NCI-H1092 treated with DMSO at 0.1 percent for 48 hours (cell line): ENCODE measurements at regions not wholly inside any gene's neighbourhood (a gene's known extent, or its start where the extent isn't known, plus 50 kb on each side); places are given as distances from the start of the nearest gene placed in this dataset.

Experiments used
- DNase-seq: peaks from one replicate; lab custom pipeline; 2025; lab: John Stamatoyannopoulos, UW

DNA sequence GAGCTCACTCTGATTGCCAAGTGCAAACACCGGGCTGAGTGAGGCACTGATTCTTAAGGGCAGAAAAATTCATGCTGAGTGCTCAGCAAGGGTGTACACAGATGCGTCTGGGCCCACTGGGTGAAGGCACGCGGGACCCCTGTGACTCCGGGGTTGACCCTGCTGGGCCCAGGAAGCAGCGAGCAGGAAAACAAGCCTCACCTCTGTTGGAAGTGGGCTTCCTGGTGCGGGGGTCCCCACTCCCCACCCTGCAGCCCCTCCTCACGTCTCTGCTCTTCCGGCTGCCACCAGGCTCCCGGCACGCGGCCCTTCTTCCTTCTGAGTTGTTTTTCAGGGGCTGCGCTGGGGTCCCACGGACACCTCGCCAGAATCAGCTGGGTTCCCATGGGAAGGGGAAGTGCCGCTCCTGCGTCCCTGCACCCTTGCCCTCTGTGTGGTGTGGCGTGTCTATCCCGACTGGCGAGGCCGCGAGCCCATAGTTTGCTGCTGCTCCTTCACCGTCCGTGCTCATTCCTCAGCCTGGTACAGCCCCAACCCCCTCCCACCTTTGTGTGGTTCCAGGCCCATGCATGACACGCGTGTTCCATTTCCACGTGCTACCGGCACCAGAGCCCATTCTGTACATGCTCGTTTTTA is 80.6 kb upstream of the BHLHE23 start:
- DNase-seq: no peak

DNA sequence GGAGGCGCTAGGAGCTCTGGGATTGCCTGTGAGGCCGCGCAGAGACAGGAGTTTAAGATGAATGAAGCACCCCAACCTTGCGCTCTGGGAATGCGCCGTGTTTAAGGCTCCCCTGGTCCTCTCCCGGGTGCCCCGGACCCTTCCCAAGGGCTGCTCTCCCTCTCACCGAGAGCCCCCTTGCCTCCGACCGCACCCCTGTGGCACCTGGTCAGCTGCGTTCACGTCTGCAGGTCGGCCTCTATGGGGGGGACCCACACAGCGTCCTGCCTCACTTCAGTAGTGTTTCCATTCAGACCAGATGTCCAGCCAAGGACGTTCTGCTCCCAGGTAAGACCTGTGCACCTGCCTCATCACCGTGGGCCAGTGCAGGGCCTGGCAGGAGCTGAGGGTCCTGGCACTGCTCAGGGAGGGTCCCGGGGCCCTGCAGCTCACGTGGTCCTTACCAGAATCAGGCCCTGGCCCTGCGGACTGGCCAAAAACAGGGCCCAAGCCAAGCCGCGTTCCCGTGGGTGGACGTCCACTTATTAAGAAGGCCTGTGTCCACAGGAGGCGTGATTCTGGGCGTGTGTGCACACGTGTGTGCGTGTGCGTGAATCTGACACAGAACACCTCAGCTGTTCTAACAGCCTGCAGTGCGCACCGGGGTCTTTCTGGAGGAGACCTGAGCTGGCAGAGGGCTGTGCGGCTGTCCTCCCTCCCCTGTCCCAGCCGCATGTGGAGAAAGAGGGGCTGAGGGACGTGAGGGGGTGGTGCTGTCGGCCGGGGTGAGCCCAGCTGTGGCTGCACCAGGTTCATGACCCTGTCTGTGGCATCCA is 79.9 kb upstream of the BHLHE23 start:
- DNase-seq: no peak

- DNase-seq: no peak
These were observed 78.5 kb upstream of the BHLHE23 start for GRCh38 chr20:63085151-63085861.

DNA sequence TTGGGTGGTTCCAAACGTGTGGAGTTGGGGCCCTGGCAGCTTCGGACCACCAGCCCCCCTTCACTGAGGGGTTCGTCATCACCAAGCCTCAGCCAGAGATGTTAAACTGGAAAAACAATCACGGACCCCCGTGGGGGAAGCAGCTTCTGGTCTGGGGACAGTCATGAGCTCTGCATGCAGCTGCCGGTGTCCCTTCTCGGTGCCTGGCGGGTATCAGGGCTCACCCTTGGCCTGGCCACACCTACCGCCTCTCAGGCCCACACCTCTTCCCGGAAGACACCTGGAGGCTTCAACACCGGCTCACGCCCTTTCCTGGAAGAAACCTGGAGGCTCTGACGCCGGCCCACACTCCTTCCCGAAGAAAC is 77.8 kb upstream of the BHLHE23 start:
- DNase-seq: no peak

DNA sequence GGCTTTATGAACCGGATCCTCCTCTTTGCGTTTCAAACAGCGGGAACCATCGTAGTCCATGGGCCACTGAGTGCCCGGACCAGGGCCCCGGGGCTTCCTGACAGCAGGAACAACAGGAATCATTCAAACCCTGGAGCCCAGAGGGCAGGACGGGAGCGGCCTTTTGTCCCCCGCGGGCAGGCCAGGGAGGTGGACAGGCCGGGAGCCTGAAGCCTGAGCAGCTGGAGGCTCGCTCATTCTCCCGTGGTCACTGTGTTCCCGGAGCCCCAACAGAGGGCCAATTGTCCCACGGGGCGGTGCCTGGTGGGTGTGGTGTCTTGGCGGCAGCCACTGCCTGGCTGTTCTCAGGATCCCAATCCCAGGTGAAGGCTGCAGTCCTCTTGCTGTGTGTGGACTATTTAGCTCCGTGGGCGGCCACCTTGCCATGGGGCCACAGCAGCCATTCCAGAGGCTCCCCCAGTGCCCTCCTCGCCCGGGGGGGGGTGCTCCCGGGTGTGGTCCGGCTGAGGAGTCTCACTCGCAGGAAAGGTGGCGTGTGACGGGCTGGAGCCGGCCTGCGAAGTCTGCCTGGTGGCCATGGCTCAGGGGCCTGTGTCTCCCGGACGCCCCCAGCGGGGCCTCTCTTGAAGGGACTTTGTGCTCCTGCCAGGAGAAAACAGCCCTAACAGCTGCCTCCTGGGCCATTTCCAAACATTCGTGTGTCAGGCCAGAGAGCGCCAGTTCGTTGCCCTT is 77.2 kb upstream of the BHLHE23 start:
- DNase-seq: no peak

- DNase-seq: no peak
These were observed 76.4 kb upstream of the BHLHE23 start for GRCh38 chr20:63082939-63083735.

- DNase-seq: no peak
These were observed 75.7 kb upstream of the BHLHE23 start for GRCh38 chr20:63082308-63082938.

DNA sequence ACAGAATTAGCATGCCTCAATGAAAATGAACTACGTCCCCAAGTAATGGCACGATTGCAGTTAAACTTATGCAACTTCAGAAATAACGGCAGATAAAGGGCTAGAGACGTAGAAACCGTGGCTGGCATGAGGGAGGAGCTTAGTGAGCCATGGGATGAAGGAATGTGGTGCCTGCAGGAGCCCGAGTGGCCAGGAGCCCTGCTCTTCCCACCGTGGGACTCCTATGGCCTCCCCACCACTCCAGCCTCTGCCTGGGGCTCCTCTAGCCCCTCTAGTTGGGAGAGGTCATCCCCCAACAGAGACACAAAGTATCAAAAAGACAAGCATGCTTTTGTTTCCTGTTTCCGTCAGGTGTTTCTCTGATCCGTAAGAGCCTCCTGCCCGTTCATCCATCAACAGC is 75.1 kb upstream of the BHLHE23 start:
- no peak for DNase-seq

GRCh38 chr20:63081351-63081750 is 74.6 kb upstream of the BHLHE23 start:
- no peak for DNase-seq

- DNase-seq: no peak
These were observed 74.0 kb upstream of the BHLHE23 start for GRCh38 chr20:63080811-63081210.

GRCh38 chr20:63080411-63080810 is 73.6 kb upstream of the BHLHE23 start:
- no peak for DNase-seq

DNA sequence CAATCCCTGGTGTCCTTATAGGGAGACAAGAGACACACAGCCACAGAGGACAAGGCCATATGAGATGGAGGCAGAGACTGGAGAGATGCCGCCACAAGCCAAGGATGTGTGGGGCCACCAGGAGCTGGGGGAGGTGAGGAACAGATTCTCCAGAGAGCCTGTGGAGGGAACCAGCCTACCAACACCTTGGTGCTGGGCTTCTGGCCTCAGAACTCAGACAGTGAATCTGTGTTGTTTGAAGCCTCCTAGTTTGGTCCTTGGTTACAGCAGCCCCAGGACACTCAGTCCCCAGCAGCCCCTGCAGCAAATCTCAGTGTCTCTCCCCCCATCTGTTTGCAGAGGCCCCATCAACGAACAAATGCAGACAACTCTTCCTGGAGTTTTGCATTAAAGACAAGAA is 73.2 kb upstream of the BHLHE23 start:
- DNase-seq: no peak

DNA sequence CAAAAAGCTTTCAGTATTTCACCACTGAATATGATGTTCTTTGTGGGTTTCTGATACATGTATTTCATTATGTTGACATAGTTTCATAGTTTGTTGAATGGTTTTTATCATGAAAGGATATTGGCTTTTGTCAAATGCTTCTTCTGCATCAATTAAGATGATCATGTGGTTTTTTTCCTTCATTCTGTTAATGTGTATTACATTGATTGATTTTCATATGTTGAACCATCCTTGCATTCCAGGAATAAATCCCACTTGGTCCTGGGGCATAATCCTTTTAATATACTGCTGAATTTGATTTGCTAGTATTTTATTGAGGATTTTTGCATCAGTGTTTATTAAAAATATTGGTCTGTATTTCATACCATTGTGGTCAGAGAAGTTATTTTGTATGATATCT is 70.9 kb upstream of the BHLHE23 start:
- DNase-seq: no peak

DNA sequence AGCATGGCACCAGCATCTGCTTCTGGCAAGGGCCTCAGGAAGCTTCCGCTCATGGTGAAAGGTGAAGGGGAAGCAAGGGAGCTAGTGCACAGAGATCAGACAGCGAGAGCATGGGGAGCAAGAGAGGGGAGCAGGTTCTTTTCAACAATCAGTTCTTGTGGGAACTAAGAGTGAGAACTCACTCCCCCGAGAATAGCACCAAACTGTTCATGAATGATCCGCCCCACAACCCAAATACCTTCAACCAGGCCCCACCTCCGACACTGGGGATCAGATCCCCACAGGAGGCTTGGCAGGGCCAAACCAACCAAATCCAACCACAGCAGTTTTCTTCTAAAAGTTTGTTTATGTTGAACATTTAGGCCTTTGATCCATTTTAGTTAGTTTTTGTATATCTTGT is 69.7 kb upstream of the BHLHE23 start:
- no peak for DNase-seq

GRCh38 chr20:63074631-63075030 is 67.9 kb upstream of the BHLHE23 start:
- no peak for DNase-seq

- DNase-seq: no peak
These were observed 67.4 kb upstream of the BHLHE23 start for GRCh38 chr20:63074182-63074581.

DNA sequence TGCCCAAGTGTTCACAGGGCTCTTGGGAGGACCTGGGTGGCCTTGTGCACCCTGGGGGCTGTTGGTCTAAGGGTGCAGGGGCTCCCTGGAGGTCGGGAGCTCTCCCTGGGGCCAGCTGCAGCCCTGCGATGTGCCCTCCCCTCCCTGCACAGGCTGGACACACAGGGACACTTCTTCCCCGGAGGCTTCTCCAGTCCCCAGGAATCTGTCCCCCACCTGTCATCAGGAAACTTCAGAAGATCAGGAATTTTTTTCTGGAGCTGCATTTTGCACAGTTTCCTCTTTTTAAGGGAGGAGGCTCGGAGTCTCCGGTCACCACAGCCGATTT is 66.9 kb upstream of the BHLHE23 start:
- DNase-seq: no peak

GRCh38 chr20:63072991-63073737 is 66.4 kb upstream of the BHLHE23 start:
- DNase-seq: no peak

- no peak for DNase-seq
These were observed 65.5 kb upstream of the BHLHE23 start for GRCh38 chr20:63072231-63072791.

DNA sequence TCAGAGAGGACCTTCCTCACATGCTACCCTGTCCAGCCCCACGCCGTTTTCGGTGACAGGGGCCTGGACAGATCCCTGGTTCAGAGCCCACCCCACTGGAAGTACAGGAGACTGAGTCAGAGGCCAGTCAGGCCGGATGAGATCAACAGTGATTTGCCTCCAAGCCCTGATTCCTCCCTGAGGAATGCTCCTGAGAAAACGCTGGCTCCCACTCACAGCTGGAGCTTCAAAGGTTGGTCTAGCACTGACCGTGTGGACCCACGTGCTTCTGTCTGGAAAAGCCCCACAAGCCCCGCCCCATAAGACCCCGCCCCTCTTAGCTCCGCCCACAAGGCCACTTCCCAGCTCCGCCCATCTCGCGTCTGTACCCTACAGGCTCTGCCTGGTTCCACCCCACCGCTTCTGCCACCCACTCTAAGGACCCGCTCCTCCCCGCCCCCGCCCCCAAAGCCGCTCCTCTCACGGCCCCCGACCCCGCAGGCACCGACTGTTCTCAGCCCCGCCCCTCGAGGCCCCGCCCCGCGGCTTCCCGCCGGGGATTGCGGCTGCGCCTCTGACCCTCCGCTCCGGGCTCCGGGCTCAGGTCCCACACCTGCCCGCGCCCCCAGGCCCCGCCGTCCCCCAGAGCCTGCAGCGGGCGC is 64.9 kb upstream of the BHLHE23 start:
- no peak for DNase-seq
